ENCODE measurements at regions not wholly inside any gene's neighbourhood (a gene's known extent, or its start where the extent isn't known, plus 50 kb on each side); places are given as distances from the start of the nearest gene placed in this dataset.

DNA sequence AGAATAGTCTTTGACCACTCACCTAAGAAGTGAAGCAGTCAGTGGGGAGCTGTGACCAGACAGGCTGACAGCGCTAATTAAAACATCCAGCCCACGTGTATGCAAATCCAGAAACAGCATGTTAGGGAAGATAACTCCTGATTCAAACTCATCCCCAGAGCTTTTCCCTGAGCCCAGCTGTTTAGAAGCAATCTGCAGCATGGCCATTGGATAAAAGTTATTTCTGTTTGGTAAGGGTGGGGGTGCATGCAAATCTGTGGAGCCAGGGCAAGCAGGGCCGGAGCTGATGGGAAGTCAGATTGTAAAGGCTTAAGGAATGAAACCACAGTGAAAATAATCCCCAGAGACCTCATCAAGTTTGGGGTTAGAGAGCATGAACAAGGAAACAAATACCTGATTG, 247.9 kb upstream of the KIRREL3 start:
- Histone ChIP-seq H3K9ac (ENCODE audit: low read depth, low read length, poor library complexity, severe bottlenecking) (no peak overlapping the region), H3F3A (ENCODE audit: low read depth) (no peaks in the 10 kb centered on the region), H3K9me3 (ENCODE audit: insufficient read depth, low read depth, low read length) (no peaks in the 10 kb centered on the region), H3K27me3 (ENCODE audit: insufficient read depth, low read length, poor library complexity, severe bottlenecking) (no peaks in the 10 kb centered on the region), H4K20me1 (ENCODE audit: insufficient read depth, low read length, poor library complexity, severe bottlenecking) (no peaks in the 10 kb centered on the region), H3K4me2 (ENCODE audit: low read depth, low read length, poor library complexity, severe bottlenecking) (no peak overlapping the region), H2AFZ (ENCODE audit: low read length) (no peak overlapping the region), H3K4me3 (ENCODE audit: low read length, poor library complexity, severe bottlenecking) (no peak overlapping the region), H3K36me3 (ENCODE audit: insufficient read depth, low read length) (no peaks in the 10 kb centered on the region), H3K79me2 (ENCODE audit: insufficient read depth, low read length) (no peaks in the 10 kb centered on the region), H3K4me1 (ENCODE audit: insufficient read depth, low read length, poor library complexity, severe bottlenecking) (peaks cover 18% of the 10 kb centered on the region), H3K9me2 (replicated peaks; ENCODE audit: low read depth, low read length) (no peaks in the 10 kb centered on the region)
- TF ChIP-seq EZH2phosphoT487 (IDR thresholded peaks at IDR 0.05; ENCODE audit: borderline replicate concordance), result no peak
- TF ChIP-seq CTCF (conservative IDR thresholded peaks at IDR 0.05; ENCODE audit: low read length), result no peak

DNA sequence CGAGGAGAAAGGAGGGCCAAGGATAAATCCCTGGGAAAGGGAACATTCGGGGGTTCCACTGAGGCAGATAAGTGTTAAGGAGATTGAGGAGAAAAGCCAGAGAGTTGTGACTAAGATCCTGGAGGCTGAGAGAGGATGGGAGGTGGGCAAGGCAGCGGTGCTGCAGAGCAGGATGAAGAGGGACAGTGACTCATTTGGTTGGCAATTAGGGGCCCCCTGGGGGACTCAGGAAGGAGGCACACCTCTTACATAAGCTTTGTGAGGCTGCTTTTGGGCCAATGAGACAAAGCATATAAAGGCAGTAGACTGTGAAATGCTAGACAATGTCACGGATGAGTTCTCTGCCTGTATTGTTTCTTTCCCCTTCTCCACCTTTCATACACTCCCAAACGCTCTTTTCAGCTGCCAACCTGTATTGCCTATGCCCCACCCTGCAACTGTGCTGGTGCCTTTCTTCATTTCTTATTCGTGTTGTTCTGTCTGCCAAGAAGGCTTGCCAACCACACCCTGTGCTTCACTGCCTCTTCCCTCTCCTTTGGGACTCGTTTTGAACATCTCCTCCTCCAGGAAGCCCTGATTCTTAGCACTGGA, 246.8 kb upstream of the KIRREL3 start:
- Histone ChIP-seq H3K9me2 (replicated peaks; ENCODE audit: low read depth, low read length) (no peaks in the 10 kb centered on the region), H3K27me3 (ENCODE audit: insufficient read depth, low read length, poor library complexity, severe bottlenecking) (no peaks in the 10 kb centered on the region), H2AFZ (ENCODE audit: low read length) (no peak overlapping the region), H3K4me2 (ENCODE audit: low read depth, low read length, poor library complexity, severe bottlenecking) (peak overlapping the region; percentile 14), H3F3A (ENCODE audit: low read depth) (no peaks in the 10 kb centered on the region), H3K36me3 (ENCODE audit: insufficient read depth, low read length) (no peaks in the 10 kb centered on the region), H3K79me2 (ENCODE audit: insufficient read depth, low read length) (no peaks in the 10 kb centered on the region), H3K9ac (ENCODE audit: low read depth, low read length, poor library complexity, severe bottlenecking) (no peak overlapping the region), H3K9me3 (ENCODE audit: insufficient read depth, low read depth, low read length) (no peaks in the 10 kb centered on the region), H4K20me1 (ENCODE audit: insufficient read depth, low read length, poor library complexity, severe bottlenecking) (no peaks in the 10 kb centered on the region), H3K4me1 (ENCODE audit: insufficient read depth, low read length, poor library complexity, severe bottlenecking) (peaks cover 14% of the 10 kb centered on the region), H3K4me3 (ENCODE audit: low read length, poor library complexity, severe bottlenecking) (no peak overlapping the region)
- no peak; the same call in 1 of the 2 replicates for TF ChIP-seq CTCF (conservative IDR thresholded peaks at IDR 0.05; ENCODE audit: low read length)
- TF ChIP-seq EZH2phosphoT487 (IDR thresholded peaks at IDR 0.05; ENCODE audit: borderline replicate concordance), result no peak

- no peaks in the 10 kb centered on the region for H3K9me2 ChIP-seq (replicated peaks; ENCODE audit: low read depth, low read length)
- H3K27me3 ChIP-seq (ENCODE audit: insufficient read depth, low read length, poor library complexity, severe bottlenecking), result no peaks in the 10 kb centered on the region
- no peak overlapping the region for H3K4me2 ChIP-seq (ENCODE audit: low read depth, low read length, poor library complexity, severe bottlenecking)
- H3K9ac ChIP-seq (ENCODE audit: low read depth, low read length, poor library complexity, severe bottlenecking), result no peak overlapping the region
- H3K4me3 ChIP-seq (ENCODE audit: low read length, poor library complexity, severe bottlenecking), result no peak overlapping the region
- no peak for TF ChIP-seq CTCF (conservative IDR thresholded peaks at IDR 0.05; ENCODE audit: low read length)
- TF ChIP-seq EZH2phosphoT487 (IDR thresholded peaks at IDR 0.05; ENCODE audit: borderline replicate concordance), result no peak
- H3K79me2 ChIP-seq (ENCODE audit: insufficient read depth, low read length), result no peaks in the 10 kb centered on the region
- H3K4me1 ChIP-seq (ENCODE audit: insufficient read depth, low read length, poor library complexity, severe bottlenecking), result peaks cover 3% of the 10 kb centered on the region
- H3F3A ChIP-seq (ENCODE audit: low read depth), result no peaks in the 10 kb centered on the region
- H4K20me1 ChIP-seq (ENCODE audit: insufficient read depth, low read length, poor library complexity, severe bottlenecking), result no peaks in the 10 kb centered on the region
- no peaks in the 10 kb centered on the region for H3K36me3 ChIP-seq (ENCODE audit: insufficient read depth, low read length)
- H3K9me3 ChIP-seq (ENCODE audit: insufficient read depth, low read depth, low read length), result no peaks in the 10 kb centered on the region
- no peak overlapping the region for H2AFZ ChIP-seq (ENCODE audit: low read length)
Observed at GRCh38 chr11:127242676-127243075, 242.1 kb upstream of the KIRREL3 start.
